Body of pancreas (tissue), 4 donors: ENCODE measurements at regions not wholly inside any gene's neighbourhood (a gene's known extent, or its start where the extent isn't known, plus 50 kb on each side); places are given as distances from the start of the nearest gene placed in this dataset.

Experiments used
- ATAC-seq: fragments of 150-250 bp; one replicate; pipeline ENCODE4 v1.9.1; 2016
- DNase-seq, 4 donors: peaks; one replicate each; pipeline ENCODE4 v3.0.0-alpha.2; 2019
- H3K27ac ChIP-seq, 4 donors: fragments of 200-600 bp; sonication (generic); 1 replicate in 3 of 4; 2 replicates in 1 of 4; pipeline versions ENCODE4 v1.5.1 to v1.6.1; 2016 to 2019; ENCODE audit warnings: mild to moderate bottlenecking in 1 of 4, mixed read lengths in 1 of 4, moderate library complexity in 1 of 4
- H3K27me3 ChIP-seq, 2 donors: fragments of 200-600 bp; sonication (generic); one replicate each; pipeline ENCODE4 v1.6.0; 2016; ENCODE audit warnings: mild to moderate bottlenecking in 1 of 2
- H3K36me3 ChIP-seq, 2 donors: fragments of 200-600 bp; sonication (generic); replicated peaks in 1 of 2; 2 replicates each; pipeline ENCODE4 v1.5.1; 2016; ENCODE audit warnings: low read depth in 2 of 2; ENCODE audit not compliant: insufficient read depth in 1 of 2
- H3K4me1 ChIP-seq: fragments of 200-600 bp; sonication (generic); one replicate; pipeline ENCODE4 v1.6.0; 2016
- H3K4me3 ChIP-seq, 2 donors: fragments of 200-600 bp; sonication (generic); 1 replicate in 1 of 2; 2 replicates in 1 of 2; pipeline ENCODE4 v1.5.1; 2016 to 2019
- H3K9me3 ChIP-seq, 3 donors: fragments of 200-600 bp; sonication (generic); 1 replicate in 2 of 3; 2 replicates in 1 of 3; pipeline ENCODE4 v1.5.1; 2016
- CTCF ChIP-seq, 7 experiments: fragments of 450-650 bp in 4 of 7; fragments of 200-600 bp in 3 of 7; sonication (generic) in 3 of 7; IDR thresholded peaks; one replicate each; pipeline ENCODE4 v1.5.1; 2016 to 2019; ENCODE audit warnings: antibody characterized with exemption in 7 of 7
- POLR2A ChIP-seq, 3 donors: fragments of 450-650 bp; IDR thresholded peaks; one replicate each; pipeline ENCODE4 v1.6.1; 2016; ENCODE audit warnings: antibody characterized with exemption in 3 of 3, mild to moderate bottlenecking in 2 of 3
- WGBS, 2 donors: methylation state at CpG; one replicate each; pipeline ENCODE4 v1.1.5; 2017; 5-methylcytosine and 5-hydroxymethylcytosine counted together
- intact Hi-C: fragments of 100-400 bp; cut with DNase I; formaldehyde crosslinking; loops from one replicate; pipeline ENCODE4 v1.15.1; 2023

DNA sequence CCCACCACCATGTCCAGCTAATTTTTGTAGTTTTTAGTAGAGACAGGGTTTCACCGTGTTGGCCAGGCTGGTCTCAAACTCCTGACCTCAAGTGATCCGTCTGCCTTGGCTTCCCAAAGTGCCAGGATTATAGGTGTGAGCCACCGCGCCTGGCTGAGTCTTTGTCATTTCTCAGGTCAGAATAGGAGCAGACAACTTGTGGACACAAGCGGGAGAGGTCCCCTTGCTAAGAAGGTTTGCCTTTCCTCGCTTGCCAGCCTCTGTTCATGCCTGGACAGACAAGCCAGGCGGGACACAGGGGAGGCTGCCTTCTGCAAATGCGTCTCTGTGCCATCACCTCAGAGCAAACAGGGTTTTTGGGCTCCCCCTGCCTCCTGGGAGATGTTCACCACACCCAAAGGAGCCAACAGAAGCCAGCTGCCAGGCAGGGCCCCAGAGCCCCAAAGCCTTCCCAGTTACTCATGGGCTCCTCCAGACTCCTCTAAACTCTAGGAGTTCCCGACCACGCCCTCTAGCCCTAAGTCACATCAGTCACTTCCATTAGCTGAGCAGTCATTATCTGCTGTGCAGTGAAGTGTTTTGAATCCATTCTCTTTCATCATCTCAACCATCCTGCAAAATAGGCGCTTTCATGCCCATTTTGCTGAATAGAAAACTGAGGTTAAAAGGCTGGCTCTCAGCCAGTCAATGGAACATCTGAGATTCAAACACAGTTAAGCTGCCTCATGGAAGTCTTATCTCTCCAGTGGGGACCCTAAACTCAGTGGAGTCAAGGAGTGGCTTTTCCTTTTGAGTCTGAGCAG, 245.0 kb downstream of the UACA start:
- intact Hi-C loops = no loop called here
- no peak for TF ChIP-seq CTCF (IDR thresholded peaks at IDR 0.05)
- TF ChIP-seq POLR2A (IDR thresholded peaks at IDR 0.05) = no peak
- WGBS, 2 donors = 77 to 87% methylated on average over 11 of the region's 11 CpGs

DNA sequence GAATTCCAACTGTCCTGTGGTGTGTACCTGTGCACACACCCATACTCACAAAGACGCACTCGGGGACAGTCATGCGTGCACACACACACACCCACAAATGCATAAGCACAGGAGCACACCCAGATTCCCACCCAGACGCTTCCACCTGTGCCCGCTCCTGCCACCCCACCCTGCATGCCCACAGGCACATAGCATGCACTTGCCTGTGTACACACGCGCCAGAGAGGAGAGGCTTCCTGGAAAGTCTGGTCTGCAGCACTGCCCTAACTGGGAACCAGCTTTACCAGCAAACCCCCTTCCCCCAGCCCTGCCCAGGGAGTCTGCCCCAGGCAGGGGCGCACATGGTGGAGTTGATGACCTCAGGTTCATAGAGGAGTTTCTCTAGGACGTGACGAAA, 246.2 kb downstream of the UACA start:
- ATAC-seq = no peak
- H3K9me3 ChIP-seq = no peaks in the 10 kb centered on the region
- H3K36me3 ChIP-seq = no peaks in the 10 kb centered on the region
- no peaks in the 10 kb centered on the region for H3K27me3 ChIP-seq
- no peaks in the 10 kb centered on the region for H3K4me1 ChIP-seq
- no peak overlapping the region for H3K27ac ChIP-seq
- no peak overlapping the region for H3K4me3 ChIP-seq
- intact Hi-C loops = no loop called here
- TF ChIP-seq CTCF (IDR thresholded peaks at IDR 0.05) (no peak), POLR2A (IDR thresholded peaks at IDR 0.05) (no peak)
- WGBS, 2 donors = 75 to 89% methylated on average over 7 to 10 of the region's 10 CpGs
- DNase-seq = no peak

More for the DNA sequence above, 245.0 kb downstream of the UACA start:
- Histone ChIP-seq H3K4me3 (no peak overlapping the region), H3K27me3 (no peaks in the 10 kb centered on the region), H3K4me1 (no peaks in the 10 kb centered on the region), H3K27ac (no peak overlapping the region), H3K36me3 (no peaks in the 10 kb centered on the region), H3K9me3 (no peaks in the 10 kb centered on the region)
- ATAC-seq = no peak
- DNase-seq = no peak

- Histone ChIP-seq H3K4me1 (no peaks in the 10 kb centered on the region), H3K36me3 (no peaks in the 10 kb centered on the region), H3K27ac (no peak overlapping the region), H3K27me3 (no peaks in the 10 kb centered on the region), H3K4me3 (no peak overlapping the region), H3K9me3 (no peaks in the 10 kb centered on the region)
- WGBS, 2 donors = 75 to 81% methylated on average over 6 of the region's 6 CpGs
- DNase-seq (no peak), ATAC-seq (no peak)
- intact Hi-C loops = no loop called here
- no peak for TF ChIP-seq CTCF (IDR thresholded peaks at IDR 0.05)
- TF ChIP-seq POLR2A (IDR thresholded peaks at IDR 0.05) = no peak
These were observed 246.8 kb downstream of the UACA start for GRCh38 chr15:70516408-70517193.

DNA sequence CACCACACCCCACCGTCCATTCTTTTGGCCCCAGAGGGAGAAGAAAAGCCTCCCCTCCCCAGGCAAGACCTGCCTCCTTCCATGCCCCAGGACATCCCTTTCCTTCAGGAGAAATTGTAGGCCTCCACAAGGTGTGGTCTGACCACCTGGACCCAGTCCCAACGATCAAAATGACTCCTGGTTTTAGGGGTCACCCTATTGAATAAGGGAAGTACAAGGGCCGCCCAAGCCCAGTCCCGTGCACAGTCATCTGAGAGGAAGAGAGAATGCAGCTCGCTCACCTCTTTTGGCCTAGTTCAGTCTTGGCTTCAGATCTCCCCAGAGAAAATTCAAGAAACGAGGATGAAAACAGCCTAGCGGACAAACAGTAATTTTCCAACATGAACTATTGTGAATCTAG, 249.1 kb downstream of the UACA start:
- no peak for TF ChIP-seq CTCF (IDR thresholded peaks at IDR 0.05)
- no peak for TF ChIP-seq POLR2A (IDR thresholded peaks at IDR 0.05)
- no peak for DNase-seq
- intact Hi-C loops = no loop called here
- Histone ChIP-seq H3K36me3 (no peaks in the 10 kb centered on the region), H3K27me3 (no peaks in the 10 kb centered on the region), H3K27ac (no peak overlapping the region), H3K9me3 (peaks cover 0 to 12% (median 0%) of the 10 kb centered on the region in 3 donors), H3K4me3 (no peak overlapping the region), H3K4me1 (no peaks in the 10 kb centered on the region)
- 68 to 79% methylated on average over 7 of the region's 7 CpGs for WGBS, 2 donors
- ATAC-seq = no peak
